HT1080 (cell line): ENCODE measurements at regions not wholly inside any gene's neighbourhood (a gene's known extent, or its start where the extent isn't known, plus 50 kb on each side); places are given as distances from the start of the nearest gene placed in this dataset.
A peak's percentile ranks its signal among the peaks of the same experiment; 100 is the strongest.
"Not testable (repeated sequence)": the region's sequence is repeated elsewhere in the genome, so short reads cannot be mapped to it uniquely, and the experiment has no call there.

Experiments
- DNase-seq: peaks from one replicate; pipeline ENCODE4 v3.0.0-alpha.2; 2015; ENCODE audit warnings: low read depth

DNA sequence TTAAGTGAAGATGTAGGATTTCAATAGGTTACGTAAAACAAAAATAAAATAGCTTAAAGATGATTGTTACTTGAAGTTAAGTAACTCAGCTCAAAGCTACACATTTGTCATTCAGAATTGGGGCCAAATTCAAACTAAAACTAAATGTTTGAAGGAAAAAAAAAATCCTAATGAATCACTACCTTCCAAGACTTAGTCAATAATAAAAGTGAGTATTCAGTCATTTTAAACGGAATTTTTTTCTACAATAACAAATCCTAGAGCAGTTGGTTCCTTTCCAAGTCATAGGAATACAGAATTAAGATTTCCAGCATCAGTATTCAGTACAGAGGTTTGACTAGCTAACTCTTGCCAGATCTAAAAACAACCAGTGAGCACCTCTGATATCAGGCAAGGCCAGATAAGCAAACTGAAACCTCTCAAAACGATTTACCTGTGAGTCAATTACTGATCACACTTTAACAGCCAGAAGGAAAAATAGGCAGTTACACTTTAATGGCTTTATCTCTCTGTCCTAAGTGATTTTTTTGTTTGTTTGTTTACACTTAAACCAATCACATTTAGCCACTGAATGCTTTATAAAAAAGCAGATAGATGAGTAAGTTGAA, 669.8 kb upstream of the ANKRD30A start:
- no peak for DNase-seq

DNA sequence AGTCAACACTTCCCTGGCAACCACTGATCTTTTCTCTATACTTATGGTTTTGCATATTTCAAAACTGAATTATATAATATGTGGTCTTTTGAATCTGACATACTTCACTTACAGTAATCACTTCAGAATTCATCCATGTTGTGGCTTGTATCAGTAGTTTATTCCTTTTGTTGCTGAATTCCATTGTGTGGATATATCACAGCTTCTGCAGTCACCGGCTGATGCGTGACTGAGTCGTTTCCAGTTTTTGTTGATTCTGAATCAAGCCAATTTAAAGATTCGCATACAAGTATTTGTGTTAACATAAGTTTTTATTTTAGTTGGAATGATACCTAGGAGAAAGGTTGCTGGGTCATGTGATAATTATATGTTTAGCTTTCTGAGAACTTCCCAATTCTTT, 672.5 kb upstream of the ANKRD30A start:
- no peak for DNase-seq

DNA sequence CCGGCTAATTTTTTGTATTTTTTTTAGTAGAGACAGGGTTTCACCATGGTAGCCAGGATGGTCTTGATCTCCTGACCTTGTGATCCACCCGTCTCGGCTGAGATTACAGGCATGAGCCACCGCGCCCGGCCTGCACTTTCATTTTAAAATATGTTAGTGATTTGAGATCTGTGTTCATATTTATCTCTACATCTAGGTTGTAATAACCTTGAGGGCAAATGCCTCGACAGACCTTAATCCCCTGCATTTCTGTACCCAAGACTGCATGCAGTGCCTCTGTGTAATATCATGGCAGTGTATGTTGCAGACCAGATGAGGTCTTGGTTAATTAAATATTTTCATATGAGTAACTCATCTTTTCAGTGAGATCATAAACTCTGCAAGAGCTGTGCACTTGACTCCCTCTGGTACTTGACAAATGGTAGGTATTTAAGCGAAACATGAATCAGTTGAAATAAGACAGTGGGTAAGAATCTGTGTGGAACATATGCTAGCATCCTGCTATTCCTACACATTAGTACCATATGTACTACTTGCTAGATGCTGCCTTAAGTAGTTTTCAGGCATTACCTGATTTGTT, 673.9 kb upstream of the ANKRD30A start:
- DNase-seq: no peak

DNA sequence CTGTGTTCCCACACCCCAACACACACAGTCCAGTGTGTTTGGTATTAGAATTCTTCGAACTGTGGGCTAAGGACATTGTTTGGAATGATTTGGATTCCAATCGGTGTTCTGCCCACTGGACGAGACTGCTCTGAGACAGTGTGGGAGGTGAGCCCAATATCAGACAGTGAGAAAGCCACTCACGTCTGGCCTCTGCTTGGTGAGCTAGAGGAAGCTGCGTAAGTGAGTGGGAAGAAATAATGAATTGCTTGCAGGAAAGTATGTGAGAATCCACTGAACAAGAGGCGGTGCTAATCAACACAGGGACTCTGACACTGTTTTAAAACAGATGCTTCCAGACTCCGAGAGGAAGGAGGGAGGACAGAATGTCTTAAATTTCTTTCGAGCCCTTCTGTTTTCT, 675.0 kb upstream of the ANKRD30A start:
- DNase-seq: no peak

DNA sequence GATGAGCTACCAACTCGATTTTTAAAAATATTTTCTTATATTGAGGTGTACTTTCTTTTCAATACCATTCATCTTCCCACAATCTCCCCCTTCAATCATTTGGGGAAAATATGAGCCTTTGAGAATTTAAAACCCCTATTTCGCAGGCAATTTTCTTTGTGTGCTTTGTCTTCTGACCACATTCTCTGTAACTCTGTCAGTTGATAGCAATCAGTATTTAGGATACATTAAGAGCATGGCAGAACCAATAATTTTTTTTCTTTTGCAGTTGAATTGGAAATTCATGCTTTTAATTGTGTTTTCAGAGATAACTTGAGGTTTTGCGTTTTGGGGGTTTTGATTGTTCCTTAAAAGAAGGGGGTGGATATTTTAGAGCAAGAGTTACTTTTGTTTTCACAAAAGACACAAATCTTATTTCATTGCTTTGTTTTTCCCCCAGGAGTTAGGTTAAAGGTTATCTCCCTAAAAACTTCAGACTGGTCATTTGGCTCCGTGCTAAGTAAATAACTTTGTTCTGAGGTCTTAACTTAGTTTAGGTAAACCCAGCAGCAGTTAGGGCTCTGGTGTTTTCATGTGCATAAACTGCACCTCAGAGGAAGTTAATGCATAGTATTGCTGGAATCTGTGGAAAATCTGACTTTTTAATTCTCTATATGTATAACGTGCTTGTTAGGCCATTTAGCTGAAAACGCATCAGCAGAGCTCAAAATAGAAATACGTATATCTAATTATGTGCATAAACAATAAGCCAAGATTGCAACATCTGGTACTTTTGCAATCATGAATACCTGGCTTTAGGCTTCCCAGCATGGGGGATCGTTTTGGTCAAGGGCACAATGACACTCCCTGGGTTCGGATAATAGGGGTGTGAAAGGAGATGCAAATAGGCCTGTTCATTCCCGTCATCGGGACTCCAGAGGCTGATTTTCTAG, 676.4 kb upstream of the ANKRD30A start:
- no peak for DNase-seq

DNA sequence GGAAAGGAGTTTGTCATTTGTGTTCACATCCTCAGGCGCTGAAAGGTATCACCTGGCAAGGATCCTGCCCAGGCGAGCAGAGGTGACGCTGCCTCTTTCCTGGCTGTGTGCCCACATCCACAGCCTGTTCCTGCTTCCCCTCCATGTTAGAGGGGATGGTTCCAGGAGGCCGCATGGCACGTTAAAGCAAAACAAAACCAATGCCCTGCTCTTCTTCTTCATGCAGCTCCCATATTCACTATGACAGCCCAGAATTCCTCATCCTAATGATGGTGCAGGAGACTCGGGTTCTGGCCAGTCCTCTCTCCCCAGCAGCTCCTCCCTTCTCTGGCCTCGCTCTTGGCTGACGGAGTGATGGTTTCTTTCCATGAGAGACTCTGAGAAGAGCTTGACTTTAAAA, 678.5 kb upstream of the ANKRD30A start:
- no peak for DNase-seq

DNA sequence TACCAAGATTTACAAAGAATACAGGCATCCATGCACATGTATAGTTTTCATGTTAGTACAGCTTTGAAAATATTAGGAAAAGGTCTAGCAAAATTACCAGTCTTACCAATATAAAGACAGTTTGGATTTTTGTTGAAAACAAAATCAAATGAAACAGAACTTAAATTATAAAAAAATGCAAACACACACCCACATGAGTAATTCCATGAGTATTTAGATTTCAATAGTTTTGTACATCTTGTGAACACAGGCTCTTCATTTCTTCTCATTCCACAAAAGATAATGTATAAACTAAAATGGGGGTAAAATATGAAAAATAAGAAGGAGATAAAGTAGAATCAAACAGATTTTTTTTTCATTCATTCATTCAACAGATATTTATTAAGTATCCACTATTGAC, 682.2 kb upstream of the ANKRD30A start:
- DNase-seq: no peak

DNA sequence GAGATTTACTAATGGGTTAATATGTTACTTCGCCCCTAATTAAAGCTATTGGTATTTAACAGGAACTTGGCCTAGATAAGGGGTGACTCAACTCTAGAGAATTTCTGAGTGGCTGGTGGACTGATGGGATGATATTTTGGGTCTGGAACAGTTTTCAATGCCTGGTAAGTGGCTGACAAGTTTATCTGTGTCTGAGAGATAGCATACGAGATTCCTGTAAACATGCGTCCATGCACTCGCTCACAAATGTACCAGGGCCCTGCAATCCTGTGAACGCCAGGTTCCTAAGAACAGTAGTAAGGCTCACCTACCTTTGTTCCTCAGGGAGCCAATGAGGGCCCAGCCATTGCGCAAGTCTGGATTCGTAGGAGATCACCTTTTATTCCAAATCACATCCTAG, 683.8 kb upstream of the ANKRD30A start:
- no peak for DNase-seq

DNA sequence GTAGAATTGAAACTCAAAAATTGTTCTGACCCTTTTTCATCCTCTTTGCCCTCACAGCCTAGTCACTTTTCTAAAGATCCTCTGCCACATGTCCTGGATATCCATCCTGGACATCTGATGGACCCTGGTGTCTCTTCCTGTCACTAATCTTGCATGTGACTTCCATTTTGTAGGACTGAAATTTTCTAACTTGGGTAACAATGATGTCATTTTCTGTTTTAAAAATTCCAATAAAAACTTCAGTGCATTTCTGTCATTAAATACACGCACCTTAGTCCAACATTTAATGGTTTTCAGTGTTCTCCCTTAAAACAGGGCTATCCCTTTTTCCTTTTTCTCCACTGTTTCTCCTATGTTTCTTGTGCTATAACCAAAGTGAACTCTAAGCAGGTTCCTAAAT, 684.9 kb upstream of the ANKRD30A start:
- DNase-seq: no peak

DNA sequence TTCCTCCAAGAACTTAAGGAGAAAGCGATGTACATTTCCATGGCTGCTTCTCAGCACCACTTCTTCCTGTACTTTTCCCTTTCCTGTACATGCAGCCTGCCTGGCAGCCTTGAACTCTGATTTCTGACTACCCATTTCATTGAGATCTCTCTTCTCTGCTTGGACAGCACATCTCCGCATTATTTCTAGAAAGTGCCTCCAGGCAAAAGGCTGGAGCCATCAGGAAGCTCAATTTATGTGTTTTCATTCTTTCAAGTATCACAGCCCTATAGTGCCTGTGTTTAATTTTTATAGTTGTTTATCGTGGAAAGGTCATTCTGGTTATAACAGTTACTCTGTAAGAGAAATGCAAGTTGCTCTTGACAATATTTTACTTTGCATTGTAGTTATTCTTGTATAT, 688.0 kb upstream of the ANKRD30A start:
- no peak for DNase-seq

DNA sequence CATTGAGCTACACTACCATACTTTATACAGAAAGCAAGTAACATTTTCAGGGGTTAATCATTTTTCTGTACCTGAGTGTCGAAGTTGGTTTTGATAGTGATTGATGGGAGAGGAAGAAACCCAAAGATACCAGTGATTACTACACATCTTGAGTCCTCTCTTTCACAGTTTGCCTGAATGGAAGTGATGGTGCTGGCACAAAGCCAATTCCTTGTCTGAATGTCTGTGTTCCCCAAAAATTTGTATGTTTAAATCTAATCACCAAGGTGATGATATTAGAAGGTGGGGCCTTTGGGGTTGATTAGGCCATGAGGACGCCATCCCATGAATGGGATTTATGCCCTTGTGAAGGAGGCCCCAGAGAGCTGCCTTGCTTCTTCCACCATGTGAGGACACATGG, 696.9 kb upstream of the ANKRD30A start:
- DNase-seq: no peak

DNA sequence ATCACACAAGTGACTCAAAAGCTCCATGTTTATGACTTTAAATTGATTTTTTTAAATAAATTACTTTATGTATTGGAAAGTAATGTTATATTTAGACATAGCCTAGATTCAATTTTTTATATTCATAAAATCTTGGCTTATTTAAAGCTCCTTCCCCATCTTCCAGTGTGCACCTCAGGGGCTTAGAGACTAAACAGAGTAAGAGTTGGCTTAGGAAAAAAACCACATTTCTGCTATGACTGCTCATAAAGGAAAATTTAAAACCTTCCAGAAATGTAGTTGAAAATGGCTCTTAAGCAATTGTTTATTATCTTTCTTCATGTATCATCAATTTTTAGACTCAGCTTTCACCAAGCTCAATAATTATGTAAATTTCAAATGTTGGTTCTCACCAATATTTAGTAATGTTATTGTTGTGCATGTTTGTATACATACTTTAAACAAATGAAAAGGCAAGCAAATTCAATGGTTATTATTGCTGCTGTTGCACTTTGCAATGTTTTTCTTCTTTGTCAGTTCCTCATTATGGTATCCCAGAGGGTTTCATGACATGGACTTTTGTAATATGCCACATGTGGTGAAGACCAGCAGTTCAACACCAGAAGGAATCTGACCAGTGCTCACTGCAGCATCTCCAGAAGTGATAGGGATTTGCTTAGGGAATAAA, 700.1 kb upstream of the ANKRD30A start:
- DNase-seq: no peak

DNA sequence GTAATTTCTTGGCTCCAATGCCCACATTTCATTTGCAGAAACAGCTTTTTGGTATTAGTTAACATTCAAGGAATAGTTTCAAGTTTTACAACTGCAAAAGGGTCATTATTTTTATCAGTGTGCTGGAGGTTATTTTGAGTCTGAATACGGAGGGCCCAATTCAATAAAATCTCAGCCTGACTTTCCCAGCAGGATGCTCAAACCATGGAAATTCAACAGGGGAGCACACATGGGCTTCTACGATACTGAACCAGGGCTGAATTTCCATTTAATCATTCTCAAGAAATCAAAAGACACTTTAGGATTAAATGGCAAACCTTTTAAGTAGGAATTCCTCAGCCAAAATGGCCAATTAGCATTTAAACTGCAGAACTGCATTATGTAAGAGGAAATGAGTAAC, 700.9 kb upstream of the ANKRD30A start:
- no peak for DNase-seq

DNA sequence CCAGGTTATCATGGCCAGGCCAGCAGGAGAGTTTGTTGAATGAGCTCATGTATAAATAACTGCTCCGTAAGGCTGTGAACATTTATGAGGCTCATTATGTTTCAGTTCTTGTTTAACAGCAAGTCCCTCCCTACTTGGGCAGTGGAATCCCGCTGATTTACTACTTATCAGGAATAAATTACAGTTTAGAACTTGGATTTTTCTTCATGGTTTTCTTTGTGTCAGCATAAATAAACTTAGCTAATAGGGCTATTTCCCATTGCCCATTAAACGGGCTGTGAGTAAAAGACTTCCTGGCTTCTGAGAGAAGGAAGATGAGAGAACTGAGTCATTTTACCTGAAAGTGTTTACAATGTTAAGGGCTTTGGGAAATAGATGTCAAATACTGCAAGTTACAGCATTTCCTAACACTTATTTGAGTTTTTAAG, 701.6 kb upstream of the ANKRD30A start:
- DNase-seq: no peak

DNA sequence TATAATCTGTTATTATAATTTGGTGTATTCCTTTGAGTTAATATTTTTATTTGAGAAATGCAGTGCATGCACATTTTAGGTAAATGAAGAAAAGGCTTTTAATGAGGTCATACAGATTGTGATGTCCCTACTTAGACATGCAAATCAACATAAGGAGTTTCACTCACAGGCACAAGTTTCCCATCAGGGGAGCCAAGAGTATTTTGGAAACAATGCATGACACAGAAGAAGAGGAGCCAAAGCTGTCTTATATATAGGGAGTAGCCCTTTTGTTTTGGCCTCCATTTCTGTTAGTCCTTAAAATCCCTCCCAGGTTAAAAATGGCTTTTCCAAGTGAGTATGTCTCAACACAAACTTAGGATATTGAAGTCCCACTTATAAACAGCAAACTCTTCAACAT, 703.4 kb upstream of the ANKRD30A start:
- DNase-seq: no peak

DNA sequence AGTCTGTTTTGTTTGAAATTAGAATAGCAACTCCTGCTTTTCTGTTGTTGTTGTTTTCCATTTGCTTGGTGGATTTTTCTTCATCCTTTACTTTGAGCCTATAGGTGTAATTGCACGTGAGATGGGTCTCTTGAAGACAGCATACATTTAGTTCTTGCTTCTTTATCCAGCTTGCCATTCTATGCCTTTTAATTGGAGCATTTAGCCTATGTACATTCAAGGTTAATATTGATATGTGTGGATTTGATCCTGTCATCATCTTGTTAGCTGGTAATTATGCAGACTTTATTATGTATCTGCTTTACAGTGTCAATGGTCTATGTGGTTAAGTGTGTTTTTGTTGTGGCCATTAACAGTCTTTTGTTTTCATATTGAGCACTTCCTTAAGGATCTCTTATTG, 708.9 kb upstream of the ANKRD30A start:
- no peak for DNase-seq

DNA sequence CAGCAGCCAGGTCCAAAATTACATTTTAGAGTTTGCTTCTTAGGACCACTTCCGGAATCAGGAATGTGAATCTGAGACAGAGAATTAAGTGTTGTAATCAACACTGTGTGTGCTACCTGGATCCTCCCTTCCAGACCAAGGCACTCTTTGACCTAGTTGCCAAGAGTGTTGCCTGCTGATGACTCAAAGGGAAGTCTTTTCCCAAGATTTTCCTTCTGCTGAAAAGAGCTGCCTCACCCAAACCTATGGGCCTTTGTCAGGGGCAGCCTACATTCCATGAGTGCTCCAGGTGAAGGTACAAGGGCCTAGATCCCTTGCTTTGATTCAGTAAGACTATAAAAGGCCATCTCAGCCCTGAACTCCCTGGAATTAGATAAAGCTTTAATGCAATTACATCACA, 712.5 kb upstream of the ANKRD30A start:
- DNase-seq: peak; percentile 36

DNA sequence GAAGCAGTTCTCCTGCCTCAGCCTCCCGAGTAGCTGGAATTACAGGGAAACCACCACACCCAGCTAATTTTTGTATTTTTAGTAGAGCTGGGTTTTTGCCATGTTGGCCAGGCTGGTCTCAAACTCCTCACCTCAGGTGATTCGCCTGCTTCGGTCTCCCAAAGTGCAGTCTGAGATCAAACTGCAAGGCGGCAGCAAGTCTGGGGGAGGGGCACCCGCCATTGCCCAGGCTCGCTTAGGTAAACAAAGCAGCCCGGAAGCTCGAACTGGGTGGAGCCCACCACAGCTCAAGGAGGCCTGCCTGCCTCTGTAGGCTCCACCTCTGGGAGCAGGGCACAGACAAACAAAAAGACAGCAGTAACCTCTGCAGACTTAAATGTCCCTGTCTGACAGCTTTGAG, 725.2 kb upstream of the ANKRD30A start:
- not testable (repeated sequence) for DNase-seq

DNA sequence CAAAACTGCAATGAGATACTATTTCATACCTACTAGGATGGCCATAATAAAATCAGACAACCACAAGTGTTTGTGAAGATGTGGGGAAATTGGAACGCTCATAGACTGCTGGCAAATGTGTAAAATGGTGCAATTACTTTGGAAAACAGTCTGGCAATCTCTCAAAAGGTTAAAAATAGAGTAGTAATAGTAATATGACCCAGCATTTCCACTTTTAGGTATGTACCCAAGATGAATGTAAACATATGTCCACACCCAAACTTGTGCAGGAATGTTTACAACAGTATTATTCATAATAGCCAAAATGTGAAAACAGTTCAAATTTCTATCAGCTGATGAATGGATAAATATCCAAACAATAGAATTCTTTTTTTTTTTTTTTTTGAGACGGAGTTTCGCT, 731.6 kb upstream of the ANKRD30A start:
- DNase-seq: no peak

DNA sequence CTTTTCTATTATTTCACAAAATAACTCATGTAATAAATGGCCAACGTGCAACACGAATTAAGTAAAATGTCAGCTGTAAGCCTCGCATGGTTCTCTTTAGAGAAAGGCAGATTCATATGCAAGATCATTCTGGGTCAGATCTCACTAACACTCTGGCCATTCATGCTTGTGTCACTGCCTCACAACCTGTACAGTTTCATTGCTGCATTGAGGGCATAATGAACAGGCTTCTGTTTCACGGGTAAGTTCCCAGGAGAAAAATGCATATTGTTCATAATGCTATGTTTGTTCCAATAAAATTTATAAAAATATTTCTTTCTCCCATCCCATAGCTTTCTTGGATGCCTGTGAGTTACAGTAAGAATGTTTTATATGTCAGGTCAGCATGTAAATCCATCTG, 734.0 kb upstream of the ANKRD30A start:
- DNase-seq: no peak

DNA sequence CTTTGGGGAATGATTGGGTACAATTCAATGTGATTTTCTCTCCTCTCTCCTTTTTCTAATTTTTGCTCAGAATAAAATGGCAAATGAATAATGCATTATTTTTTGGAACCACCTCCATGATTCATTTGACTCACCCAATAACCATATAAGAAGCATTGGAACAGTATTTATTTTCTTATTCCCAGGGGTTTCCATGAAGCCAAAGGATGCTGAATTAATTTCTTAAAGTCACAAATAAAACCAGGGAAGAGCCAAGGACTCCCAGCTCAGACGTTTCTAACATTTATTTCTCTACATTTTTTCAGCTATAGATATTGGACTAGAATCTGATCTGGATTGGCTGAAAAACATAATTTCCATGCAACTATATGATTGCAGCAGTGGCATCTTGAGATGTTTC, 735.2 kb upstream of the ANKRD30A start:
- no peak for DNase-seq

DNA sequence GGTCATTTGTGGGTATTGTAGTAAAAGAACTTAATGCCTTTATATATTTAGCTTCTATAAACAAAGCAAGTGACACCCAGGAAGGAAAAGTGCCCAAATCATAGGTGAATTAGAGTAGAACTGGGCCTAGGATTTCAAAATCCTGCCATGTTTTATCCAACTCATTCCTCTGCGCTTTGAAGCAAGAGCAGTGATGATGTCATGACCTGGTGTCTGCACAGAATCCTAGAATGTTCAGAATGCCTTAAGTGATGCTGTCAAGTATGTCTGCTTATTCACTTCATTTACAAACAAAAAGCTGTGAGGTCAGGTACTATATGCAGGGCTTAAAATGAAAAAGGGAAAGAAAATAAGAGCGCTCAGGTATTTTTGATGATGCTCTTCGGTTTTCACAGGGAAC, 737.2 kb upstream of the ANKRD30A start:
- DNase-seq: no peak
